GM18499 (cell line): ENCODE measurements at regions not wholly inside any gene's neighbourhood (a gene's known extent, or its start where the extent isn't known, plus 50 kb on each side); places are given as distances from the start of the nearest gene placed in this dataset.
"Not testable (repeated sequence)": the region's sequence is repeated elsewhere in the genome, so short reads cannot be mapped to it uniquely, and the experiment has no call there.

Experiments
- ATAC-seq: cut with Tn5 transposase; IDR thresholded peaks from one replicate; pipeline ENCODE4 v1.9.1; 2021; ENCODE audit warnings: moderate number of reproducible peaks; ENCODE audit not compliant: insufficient read depth, unreplicated experiment

DNA sequence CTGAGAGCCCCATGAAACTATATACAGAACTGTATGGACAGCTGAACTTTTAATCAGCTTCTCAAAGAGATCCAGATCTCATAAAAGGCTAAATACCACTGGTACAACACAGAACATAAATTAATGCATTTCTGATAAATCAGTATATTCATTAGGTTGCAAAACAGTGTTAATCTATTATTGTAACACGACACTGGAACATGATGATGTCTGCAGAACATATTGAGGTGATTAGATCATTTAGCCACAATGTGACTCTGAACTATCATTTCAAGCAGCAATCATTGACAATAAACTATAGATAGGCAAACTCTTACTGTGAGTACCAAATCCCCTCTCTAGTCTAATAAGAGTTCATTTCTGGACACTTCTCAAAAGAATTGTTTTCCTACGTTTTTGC is 50.3 kb downstream of the GASK1B start:
- ATAC-seq: no peak

DNA sequence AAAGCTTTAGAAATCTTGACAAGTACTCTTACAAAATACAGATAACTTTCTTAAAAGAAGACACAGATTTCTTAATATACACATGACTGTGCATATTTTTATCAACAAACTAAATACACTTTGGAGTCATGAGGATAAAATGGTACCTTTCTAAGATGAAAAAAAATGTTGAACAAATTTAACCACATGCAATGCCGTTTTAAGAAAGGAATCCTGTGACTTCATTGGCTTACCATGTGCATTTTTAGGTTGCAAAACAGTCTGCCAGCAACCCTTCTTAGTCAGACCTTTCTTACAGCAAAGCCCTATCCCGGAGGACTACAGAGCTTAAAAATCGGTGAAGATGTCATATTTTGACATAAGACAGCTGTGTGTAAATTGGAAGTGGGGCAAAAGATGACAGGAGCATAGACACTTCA is 51.7 kb downstream of the GASK1B start:
- no peak for ATAC-seq

DNA sequence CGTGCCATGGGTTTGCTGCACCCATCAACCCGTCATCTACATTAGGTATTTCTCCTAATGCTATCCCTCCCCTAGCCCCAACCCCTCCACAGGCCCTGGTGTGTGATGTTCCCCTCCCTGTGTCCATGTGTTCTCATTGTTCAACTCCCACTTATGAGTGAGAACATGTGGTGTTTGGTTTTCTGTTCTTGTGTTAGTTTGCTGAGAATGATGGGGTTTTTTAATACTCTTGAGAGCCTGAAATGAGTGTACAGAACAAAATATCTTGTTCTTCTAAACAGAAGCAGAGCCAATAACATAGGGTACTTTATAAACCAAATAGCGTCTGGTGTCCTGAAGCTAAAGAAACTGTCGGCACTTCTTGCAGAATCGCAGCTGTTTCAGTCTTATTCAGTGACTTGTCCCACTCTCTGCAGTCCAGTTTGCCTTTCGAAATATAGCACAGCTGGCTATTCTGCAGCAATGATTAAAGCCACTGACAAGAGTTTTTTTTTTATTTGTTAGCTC is 52.1 kb downstream of the GASK1B start:
- not testable (repeated sequence) for ATAC-seq

DNA sequence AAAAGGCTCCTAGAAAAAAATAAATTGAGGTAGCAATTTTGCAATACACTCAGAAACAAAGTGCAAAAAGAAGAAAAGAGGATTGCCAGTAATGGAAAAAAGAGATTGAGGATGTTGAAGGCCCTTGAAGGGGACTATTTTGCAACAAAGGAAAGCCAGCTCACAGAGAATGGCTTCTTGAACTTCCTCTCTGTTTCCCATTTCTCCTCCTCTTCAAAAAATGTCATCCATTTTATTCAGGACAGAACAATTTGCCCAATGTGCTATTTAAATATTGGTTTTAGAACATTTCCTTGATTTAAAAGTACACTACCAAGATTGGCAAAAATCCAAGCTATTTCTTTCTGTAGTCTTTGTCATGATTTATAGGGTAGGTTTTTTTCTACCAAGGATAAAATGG is 60.2 kb downstream of the GASK1B start:
- no peak for ATAC-seq

DNA sequence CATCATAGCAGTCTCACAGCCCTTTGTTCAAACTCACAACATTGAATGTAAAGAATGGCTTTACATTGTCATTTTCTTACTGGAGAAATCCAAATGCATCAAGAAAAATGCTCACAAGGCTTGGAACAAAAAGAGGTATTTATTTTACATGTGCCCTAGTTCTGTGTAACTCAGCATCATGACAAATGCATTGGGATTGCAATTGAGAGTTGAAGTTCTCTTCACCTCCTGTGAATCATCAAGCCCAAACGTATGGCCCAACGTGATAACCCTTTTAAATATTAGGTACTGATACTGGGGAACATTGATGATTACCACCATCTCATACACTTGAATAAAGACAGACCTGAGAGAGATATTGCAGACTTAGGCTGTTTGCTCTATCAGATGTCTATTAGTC is 61.6 kb downstream of the GASK1B start:
- no peak for ATAC-seq

DNA sequence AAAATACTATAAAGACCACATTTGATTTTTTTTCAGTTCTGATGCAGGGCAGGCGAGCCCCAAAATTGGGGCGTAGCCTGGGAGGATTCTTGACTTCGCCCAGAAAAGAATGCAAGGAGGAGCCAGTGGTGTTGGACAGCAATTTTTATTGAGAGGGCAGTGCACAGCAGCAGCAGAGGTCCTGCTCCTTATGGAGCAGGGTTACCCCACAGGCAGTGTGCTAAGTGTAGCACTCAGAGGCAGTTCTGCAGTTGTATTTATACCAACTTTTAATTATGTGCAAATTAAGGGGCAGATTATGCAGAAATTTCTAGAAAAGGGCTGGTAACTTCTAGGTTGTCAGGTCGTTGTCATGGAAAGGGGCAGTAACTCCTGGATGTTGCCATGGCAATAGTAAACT is 69.9 kb downstream of the GASK1B start:
- no peak for ATAC-seq

DNA sequence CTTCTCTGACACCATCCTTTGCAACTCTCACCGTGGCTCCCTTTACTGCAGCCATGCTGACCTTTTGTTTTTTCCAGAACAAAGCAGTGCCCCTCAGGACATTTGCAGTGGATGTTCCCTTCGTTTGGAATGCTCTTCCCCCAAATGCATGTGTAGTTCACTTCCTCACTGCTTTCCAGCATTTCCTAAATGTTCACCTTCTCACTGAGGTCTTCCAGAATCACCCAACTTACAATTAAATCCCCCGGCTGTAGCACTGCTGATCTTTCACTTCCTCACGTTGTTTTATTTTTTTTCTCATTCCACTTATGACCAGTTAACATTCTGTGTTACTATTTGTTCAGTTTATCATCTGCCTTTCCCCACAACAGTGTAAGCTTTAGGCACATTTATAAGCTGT is 73.1 kb downstream of the GASK1B start:
- ATAC-seq: no peak

DNA sequence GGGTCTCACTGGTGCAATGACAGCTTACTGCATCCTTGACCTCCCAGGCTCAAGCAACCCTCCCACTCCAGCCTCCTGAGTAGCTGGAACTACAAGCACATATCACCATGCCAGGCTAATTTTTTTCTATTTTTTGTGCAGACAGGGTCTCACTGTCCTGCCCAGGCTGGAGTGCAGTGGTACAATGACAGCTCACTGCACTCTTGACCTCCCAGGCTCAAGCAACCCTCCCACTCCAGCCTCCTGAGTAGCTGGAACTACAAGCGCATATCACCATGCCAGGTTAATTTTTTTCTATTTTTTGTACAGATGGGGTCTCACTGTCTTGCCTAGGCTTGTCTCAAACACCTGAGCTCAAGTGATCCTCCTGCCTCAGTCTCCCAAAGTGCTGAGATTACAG is 74.0 kb downstream of the GASK1B start:
- ATAC-seq: no peak

DNA sequence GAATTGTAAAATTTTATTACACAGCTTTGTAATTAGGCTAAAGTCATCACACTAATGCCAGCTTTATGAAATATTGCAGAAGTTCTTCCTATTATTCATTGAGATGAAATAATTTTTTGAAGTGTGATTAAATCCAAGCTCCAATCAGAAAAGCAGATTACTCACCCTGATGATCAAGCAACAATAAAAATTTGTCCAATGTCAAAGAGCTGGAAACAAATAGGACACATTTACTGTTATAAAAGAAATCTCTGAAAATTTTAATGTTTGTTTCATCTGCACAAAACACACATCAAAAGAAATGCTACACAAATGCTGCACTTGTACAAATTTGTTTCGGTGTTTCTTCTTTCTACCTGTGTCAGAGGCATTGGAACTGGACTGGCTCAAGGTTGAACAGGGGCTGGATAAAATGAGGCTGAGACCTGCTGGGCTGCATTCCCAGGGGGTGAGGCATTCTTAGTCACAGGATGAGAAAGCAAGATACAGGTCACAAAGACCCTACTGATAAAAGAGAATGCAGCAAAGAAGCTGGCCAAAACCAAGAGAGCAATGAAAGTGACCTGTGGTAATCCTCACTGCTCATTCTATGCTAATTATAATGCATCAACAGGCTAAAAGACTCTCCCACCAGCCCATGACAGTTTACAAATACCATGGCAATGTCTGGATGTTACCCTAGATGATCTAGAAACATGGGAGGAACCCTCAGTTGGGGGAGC is 78.3 kb downstream of the GASK1B start:
- no peak for ATAC-seq

DNA sequence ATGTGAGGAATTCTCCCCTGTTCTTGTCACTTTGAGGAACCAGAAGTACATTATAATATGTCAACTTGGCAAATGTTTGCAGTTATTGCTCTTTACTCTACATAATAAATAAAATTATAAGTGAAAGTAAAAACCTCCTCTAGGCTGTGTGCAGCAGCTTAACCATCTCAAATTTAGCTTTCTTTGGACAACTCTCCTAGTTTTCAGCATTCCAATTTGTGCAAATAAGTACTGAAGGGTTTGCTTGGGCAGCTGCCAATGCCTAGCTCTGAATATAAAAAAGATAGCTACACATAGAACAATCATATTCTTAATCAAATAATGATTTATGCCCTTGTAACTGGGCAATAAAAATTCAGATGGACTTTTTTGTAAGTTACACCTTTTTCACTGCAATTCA is 82.5 kb downstream of the GASK1B start:
- no peak for ATAC-seq

DNA sequence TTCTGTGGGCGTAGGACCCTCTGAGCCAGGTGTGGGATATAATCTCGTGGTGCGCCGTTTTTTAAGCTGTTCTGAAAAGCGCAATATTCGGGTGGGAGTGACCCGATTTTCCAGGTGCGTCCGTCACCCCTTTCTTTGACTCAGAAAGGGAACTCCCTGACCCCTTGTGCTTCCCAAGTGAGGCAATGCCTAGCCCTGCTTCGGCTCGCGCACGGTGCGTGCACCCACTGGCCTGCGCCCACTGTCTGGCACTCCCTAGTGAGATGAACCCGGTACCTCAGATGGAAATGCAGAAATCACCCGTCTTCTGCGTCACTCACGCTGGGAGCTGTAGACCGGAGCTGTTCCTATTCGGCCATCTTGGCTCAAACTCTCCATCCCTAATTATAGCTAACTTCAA is 82.9 kb downstream of the GASK1B start:
- not testable (repeated sequence) for ATAC-seq

DNA sequence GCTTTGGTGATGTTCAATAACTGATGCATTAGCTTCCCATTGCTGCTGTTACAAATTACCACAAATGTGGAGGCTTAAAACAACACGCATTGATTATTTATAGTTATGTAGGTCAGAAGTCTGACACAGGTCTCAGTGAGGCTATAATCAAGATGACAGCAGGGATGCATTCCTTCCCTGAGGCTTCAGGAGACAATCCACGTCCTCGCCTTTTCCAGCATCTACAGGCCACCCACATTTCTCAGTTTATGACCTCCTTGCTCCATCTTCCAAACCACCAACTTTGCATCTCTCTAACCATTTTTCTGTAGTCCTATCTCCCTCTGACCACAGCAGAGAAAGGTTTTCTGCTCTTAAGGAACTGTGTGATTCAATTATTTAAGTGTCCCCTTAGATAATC is 92.5 kb downstream of the GASK1B start:
- ATAC-seq: no peak

DNA sequence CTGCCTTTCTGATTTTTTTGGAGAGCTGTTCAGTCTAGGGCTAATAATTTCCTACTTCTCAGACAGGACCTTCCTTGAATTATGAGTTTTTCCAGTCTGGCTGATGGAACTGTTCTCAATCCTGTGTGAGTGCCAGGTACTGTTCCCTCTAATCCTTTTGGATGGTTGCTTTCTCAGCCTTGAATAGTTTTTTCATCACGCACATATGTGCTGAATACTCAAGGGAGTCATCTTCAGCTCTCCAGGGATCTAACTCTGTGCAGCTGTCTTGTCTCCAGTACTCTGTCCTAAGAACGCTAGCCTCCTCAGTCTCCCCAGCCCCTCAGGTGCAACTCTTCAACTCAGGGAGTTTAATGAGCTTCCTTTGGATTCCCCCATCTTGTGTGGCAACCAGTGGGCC is 93.2 kb downstream of the GASK1B start:
- ATAC-seq: no peak

DNA sequence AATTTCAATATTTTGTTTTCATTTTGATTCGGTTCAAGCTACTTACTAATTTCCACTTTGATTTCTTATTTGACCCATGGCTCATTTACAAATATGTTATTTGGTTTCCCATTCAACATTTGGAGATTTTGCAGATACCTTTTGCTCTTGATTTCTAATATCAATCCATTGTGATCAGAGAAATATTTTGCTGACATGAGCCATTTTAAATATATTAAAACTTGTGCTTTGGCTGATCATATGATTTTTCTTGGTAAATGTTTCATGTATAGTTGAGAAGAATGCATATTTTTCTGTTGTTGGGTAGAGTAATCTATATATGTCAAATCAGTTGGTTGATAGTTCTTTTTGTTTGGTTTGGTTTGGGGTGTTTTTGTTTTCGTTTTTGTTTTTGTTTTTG is 95.0 kb downstream of the GASK1B start:
- no peak for ATAC-seq

DNA sequence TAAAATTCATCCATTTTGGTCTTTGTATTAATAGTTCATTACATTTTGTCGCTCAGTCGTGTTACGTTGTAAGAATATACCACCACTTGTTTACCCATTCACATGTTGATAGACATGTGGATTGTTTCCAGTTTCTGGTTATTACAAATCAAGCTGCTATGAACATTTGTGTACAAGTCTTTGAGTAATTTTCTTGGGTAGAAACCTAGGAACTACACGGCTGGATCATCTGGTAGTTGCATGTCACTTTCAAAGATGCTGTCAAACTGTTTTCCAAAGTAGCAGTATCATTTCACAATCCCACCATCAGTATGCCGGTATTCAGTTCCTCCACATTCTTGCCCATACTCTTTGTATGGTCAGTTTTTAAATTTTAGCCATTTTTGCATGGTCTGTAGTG is 98.0 kb downstream of the GASK1B start:
- ATAC-seq: no peak

DNA sequence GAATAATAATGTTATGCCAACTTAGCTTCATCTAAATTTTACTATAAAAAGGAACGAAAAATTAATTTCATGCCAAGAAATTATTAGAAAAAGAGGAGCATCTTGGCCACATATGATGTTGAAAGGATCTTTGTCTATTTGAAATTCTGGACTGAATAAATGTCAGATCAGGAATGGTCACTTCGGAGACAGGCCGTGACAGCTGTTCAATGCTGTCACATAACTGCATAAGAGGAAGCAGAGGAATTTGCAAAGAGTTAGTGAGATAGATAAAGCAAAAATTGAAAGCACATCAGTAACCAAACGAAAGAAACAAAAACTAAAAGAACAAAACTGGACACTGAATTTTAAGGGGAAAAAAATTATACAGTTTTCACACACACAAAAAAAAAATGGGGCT is 100.9 kb downstream of the GASK1B start:
- ATAC-seq: no peak

DNA sequence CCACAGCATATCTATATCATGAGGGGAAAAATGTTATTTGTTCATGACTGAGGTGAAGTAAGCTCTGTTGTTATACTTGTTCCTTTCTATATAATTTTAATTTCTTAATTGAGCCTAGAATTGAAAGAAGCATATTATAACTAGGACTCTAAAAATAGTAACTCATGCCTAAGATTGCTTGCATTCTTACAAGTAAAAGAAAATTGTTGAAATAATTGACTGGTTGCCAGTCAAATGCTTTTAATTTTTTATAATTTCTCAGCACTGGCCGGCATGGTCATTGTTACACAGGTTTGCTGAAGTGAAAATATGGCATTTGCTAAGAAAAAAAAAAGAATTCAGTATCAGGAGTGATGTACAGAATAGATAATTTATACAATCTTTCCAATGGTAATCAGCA is 104.8 kb downstream of the GASK1B start:
- ATAC-seq: no peak

DNA sequence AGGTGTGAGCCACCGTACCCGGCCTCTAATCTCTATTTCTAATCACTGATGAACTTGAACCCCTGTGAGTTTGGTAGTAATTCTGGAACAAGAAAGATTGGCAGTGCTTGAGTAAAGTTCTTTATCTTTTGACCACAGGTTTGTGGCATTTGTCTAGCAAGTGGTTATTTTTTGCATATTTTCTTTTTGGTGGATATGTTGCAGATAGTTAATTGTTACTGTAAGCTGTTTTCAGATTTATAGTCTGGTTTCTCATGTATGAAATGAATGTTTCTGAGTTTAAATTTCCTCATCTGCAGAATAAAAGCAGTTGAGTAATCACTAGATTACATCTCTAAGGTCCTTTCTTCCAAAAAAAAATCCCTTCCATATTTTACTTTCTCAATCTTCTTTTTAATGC is 105.2 kb downstream of the GASK1B start:
- no peak for ATAC-seq

DNA sequence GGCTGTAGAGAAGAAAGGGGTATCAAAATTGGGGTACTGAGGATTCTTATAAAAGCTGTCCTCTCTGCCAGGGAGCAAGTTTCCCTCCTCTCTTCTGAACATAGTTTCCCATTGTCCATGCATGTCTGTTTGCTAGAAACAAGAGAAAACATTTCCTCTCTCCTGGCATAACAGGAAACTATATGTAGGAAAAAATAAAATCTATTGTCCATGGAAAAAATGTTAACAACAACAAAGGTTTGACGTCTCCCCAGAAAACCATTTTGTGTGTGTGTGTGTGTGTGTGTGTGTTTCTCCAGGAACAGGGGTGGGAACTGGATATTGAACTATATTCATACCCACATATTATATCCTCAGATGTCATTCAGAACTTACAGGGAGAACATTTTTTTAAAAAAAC is 107.2 kb downstream of the GASK1B start:
- ATAC-seq: no peak

DNA sequence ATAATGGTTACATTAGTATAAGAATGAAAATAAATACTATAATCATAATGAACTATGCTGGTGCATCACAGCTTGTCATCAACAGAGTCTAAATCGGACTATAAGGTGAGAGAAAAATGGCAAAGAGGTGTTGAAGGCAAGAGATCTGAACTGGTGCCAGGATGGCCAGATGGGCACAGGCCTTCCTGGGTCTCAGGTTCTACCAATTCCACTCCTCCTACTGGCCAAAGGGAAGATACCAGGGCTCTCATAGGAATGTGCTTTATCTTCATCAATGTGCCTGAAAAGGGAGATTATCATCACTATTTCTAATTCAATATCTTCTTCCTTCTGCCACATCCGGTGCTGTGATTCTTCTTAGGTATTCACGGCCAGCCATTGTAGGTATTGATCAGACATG is 107.6 kb downstream of the GASK1B start:
- ATAC-seq: no peak

DNA sequence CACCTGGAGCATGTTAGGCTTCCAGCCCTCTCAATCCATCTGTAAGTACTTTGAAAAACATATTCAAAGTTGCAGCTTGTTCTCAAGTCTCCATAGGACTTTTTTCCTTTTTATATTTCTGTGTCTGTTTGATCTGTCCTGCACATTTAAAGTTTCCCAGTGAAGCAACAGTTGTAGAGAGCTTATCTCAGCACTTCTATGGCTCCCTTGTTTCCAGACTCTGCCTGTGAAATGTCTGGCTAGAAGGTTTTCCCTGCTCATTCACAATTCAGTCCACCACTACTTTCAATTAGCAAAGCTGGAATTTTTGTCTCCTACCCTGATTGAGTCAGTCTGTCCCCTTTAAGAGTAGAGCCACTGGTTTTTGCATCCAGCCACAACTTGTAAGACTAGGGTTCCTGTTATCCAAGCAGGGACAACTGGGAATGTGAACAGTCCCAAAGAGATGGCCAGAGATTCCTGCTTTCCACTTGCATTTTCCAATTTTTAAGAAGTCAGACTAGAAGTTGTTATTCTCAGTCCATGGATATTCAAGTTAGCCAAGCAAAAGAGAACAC is 116.1 kb downstream of the GASK1B start:
- no peak for ATAC-seq

DNA sequence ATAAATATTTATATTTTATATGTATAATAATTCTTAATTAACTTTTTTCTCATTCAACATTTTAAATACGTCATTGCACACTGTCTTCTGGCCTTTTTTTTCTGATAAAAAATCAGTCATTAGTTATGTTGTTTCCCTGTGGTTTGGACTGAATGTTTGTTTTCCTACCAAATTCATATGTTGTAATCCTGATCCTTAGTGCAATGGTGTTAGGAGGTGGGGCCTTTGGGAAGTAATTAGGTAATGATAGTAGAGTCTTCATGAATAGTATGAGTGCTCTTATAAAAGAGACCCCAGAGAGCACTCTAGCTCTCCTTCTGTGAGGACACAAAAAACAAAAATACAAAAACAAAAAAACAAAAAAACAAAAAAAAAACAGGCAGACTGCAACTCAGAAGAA is 117.2 kb downstream of the GASK1B start:
- ATAC-seq: no peak
